Suprapubic skin (tissue), 3 donors: ENCODE measurements at regions not wholly inside any gene's neighbourhood (a gene's known extent, or its start where the extent isn't known, plus 50 kb on each side); places are given as distances from the start of the nearest gene placed in this dataset.

Experiments
- EP300 ChIP-seq: sonication (generic); formaldehyde crosslinking; IDR thresholded peaks from one replicate; pipeline ENCODE4 v1.6.1; 2017; ENCODE audit warnings: antibody characterized with exemption
- TF ChIP-seq, protein P1 (sequence below), 2 donors: fragments of 200-600 bp in 1 of 2; fragments of 450-650 bp in 1 of 2; sonication (generic) in 1 of 2; IDR thresholded peaks; one replicate each; pipeline ENCODE4 v1.5.1; 2016 to 2019; ENCODE audit warnings: antibody characterized with exemption in 2 of 2, mild to moderate bottlenecking in 1 of 2, moderate library complexity in 1 of 2

DNA sequence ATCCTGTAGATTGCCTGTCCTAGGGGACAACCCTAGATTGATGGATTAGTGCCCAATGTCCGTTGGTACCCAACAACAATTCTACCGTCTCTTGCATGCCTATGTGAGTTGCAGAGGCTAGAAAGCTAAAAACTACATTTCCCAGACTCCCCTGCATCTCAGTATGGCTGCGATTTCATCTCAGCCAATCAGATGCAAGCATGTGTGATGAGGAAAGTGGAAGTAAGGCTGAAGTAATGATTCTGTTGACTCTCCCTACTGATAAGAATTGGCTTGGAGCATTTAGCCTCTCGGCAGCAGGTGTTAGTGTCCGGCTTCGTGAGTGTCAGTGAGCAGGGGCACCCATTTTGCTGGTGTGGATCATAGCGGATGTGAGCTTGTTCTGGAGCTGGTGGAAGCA, 171.9 kb downstream of the FGFR2 start:
- TF ChIP-seq, protein P1, sequence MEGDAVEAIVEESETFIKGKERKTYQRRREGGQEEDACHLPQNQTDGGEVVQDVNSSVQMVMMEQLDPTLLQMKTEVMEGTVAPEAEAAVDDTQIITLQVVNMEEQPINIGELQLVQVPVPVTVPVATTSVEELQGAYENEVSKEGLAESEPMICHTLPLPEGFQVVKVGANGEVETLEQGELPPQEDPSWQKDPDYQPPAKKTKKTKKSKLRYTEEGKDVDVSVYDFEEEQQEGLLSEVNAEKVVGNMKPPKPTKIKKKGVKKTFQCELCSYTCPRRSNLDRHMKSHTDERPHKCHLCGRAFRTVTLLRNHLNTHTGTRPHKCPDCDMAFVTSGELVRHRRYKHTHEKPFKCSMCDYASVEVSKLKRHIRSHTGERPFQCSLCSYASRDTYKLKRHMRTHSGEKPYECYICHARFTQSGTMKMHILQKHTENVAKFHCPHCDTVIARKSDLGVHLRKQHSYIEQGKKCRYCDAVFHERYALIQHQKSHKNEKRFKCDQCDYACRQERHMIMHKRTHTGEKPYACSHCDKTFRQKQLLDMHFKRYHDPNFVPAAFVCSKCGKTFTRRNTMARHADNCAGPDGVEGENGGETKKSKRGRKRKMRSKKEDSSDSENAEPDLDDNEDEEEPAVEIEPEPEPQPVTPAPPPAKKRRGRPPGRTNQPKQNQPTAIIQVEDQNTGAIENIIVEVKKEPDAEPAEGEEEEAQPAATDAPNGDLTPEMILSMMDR (IDR thresholded peaks at IDR 0.05): no peak
- TF ChIP-seq EP300: no peak
